ENCODE measurements at regions not wholly inside any gene's neighbourhood (a gene's known extent, or its start where the extent isn't known, plus 50 kb on each side); places are given as distances from the start of the nearest gene placed in this dataset.

GRCh38 chr4:54386042-54386669, 157.1 kb downstream of the PDGFRA start (continued):
- TF ChIP-seq BRF2 (IDR thresholded peaks at IDR 0.05; ENCODE audit: borderline replicate concordance, insufficient read depth, insufficient read length) (no peak), ZNF561 (CRISPR knock-in tag; conservative IDR thresholded peaks at IDR 0.05) (no peak), SMAD3 (CRISPR knock-in tag; conservative IDR thresholded peaks at IDR 0.05) (peak; percentile 83), NRF1 (conservative IDR thresholded peaks at IDR 0.05 in 1 of 2, IDR thresholded peaks at IDR 0.05 in 1 of 2) (no peak), RBM25 (IDR thresholded peaks at IDR 0.05; ENCODE audit: low read depth, low read length, severe bottlenecking) (no peak), NR4A1 (CRISPR knock-in tag; IDR thresholded peaks at IDR 0.05) (no peak), NR4A1 (tag; IDR thresholded peaks at IDR 0.05) (peak; percentile 48; the same call in 1 of the 2 replicates), MCM7 (IDR thresholded peaks at IDR 0.05) (no peak), ZNF785 (CRISPR knock-in tag; IDR thresholded peaks at IDR 0.05) (no peak), RNF2 (IDR thresholded peaks at IDR 0.05) (peak; percentile 25; the same call in 1 of the 2 replicates), XRCC4 (IDR thresholded peaks at IDR 0.05; ENCODE audit: extremely low read depth, insufficient read depth, insufficient read length) (no peak), SPI1 (IDR thresholded peaks at IDR 0.05; ENCODE audit: borderline replicate concordance, low read depth, low read length) (no peak), ZBTB11 (CRISPR knock-in tag; IDR thresholded peaks at IDR 0.05) (peak in 1 of 3 experiments; percentile 61; a peak in 2 of 6 replicates), SNRNP70 (optimal IDR thresholded peaks at IDR 0.05; ENCODE audit: low read depth, low read length) (no peak), ZBED1 (IDR thresholded peaks at IDR 0.05) (no peak), ZNF507 (tag; conservative IDR thresholded peaks at IDR 0.05) (no peak), DPF2 (IDR thresholded peaks at IDR 0.05) (0 out of 2 replicates have a peak, but pooled peaks have one; percentile 25), MAFF (IDR thresholded peaks at IDR 0.05; ENCODE audit: low read length) (peak; percentile 6; the same call in 1 of the 2 replicates), ZNF639 (CRISPR knock-in tag; conservative IDR thresholded peaks at IDR 0.05 in 1 of 2, IDR thresholded peaks at IDR 0.05 in 1 of 2) (peak in 1 of 2 experiments; percentile 88; a peak in 2 of 4 replicates), PTTG1 (tag; IDR thresholded peaks at IDR 0.05; ENCODE audit: low read depth) (no peak), ZNF395 (CRISPR knock-in tag; IDR thresholded peaks at IDR 0.05) (peak; percentile 81), ZSCAN29 (IDR thresholded peaks at IDR 0.05) (no peak)
